ENCODE measurements at regions not wholly inside any gene's neighbourhood (a gene's known extent, or its start where the extent isn't known, plus 50 kb on each side); places are given as distances from the start of the nearest gene placed in this dataset.

- no peak for TF ChIP-seq GATA1 (IDR thresholded peaks at IDR 0.05; ENCODE audit: low read depth, low read length)
- no peak for TF ChIP-seq POLR2A (IDR thresholded peaks at IDR 0.05; ENCODE audit: low read length)
Measured at GRCh38 chr9:90256345-90256744, 386.3 kb downstream of the DIRAS2 start.
